WI38 (cell line): ENCODE measurements at regions not wholly inside any gene's neighbourhood (a gene's known extent, or its start where the extent isn't known, plus 50 kb on each side); places are given as distances from the start of the nearest gene placed in this dataset.

ENCODE experiments used
- H3K4me3 ChIP-seq: 2 replicates; pipeline ENCODE4 v1.5.1; 2011; ENCODE audit warnings: low read depth, mild to moderate bottlenecking, control low read depth, low read length
- CTCF ChIP-seq: IDR thresholded peaks from 2 replicates; pipeline ENCODE4 v1.5.1; 2012; ENCODE audit warnings: low read depth, mild to moderate bottlenecking, control low read depth, low read length

- TF ChIP-seq CTCF: no peak
- no peak overlapping the region for H3K4me3 ChIP-seq
These were observed 105.0 kb upstream of the TMPO start for GRCh38 chr12:98410356-98410755.

GRCh38 chr12:98416845-98417244, 98.5 kb upstream of the TMPO start:
- H3K4me3 ChIP-seq: no peak overlapping the region
- TF ChIP-seq CTCF: 0 out of 2 replicates have a peak, but pooled peaks have one; percentile 13

- TF ChIP-seq CTCF: no peak
- H3K4me3 ChIP-seq: no peak overlapping the region
These were observed 98.1 kb upstream of the TMPO start for GRCh38 chr12:98417266-98417665.

- H3K4me3 ChIP-seq: peak overlapping the region; percentile 42
- TF ChIP-seq CTCF: no peak
These were observed 96.9 kb upstream of the TMPO start for GRCh38 chr12:98418357-98419075.

GRCh38 chr12:98419081-98419794, 96.2 kb upstream of the TMPO start:
- TF ChIP-seq CTCF: no peak
- peak overlapping the region; percentile 42 for H3K4me3 ChIP-seq

GRCh38 chr12:98419795-98420404, 95.5 kb upstream of the TMPO start:
- H3K4me3 ChIP-seq: no peak overlapping the region
- TF ChIP-seq CTCF: no peak

- H3K4me3 ChIP-seq: no peak overlapping the region
- no peak for TF ChIP-seq CTCF
These were observed 94.9 kb upstream of the TMPO start for GRCh38 chr12:98420461-98420860.
